Testis (tissue), 2 donors: ENCODE measurements at regions not wholly inside any gene's neighbourhood (a gene's known extent, or its start where the extent isn't known, plus 50 kb on each side); places are given as distances from the start of the nearest gene placed in this dataset.

Experiments used
- DNase-seq: peaks from one replicate; pipeline ENCODE4 v3.0.0-alpha.2; 2019
- H3K27ac ChIP-seq, 2 donors: fragments of 200-600 bp; sonication (generic); one replicate each; pipeline ENCODE4 v1.5.1; 2019
- H3K27me3 ChIP-seq: fragments of 200-600 bp; sonication (generic); one replicate; pipeline ENCODE4 v1.5.1; 2019
- H3K36me3 ChIP-seq: fragments of 200-600 bp; sonication (generic); one replicate; pipeline ENCODE4 v1.5.1; 2017; ENCODE audit warnings: low read depth; ENCODE audit errors: missing control alignments
- H3K4me1 ChIP-seq: fragments of 200-600 bp; sonication (generic); one replicate; pipeline ENCODE4 v1.5.1; 2019
- H3K4me3 ChIP-seq, 2 donors: fragments of 200-600 bp; sonication (generic); one replicate each; pipeline ENCODE4 v1.5.1; 2017 to 2019
- H3K9me3 ChIP-seq: fragments of 200-600 bp; sonication (generic); one replicate; pipeline ENCODE4 v1.5.1; 2017
- CTCF ChIP-seq, 3 experiments: fragments of 450-650 bp in 2 of 3; fragments of 200-600 bp in 1 of 3; sonication (generic) in 1 of 3; IDR thresholded peaks; one replicate each; pipeline ENCODE4 v1.5.1; 2016 to 2019; ENCODE audit warnings: antibody characterized with exemption in 3 of 3, mild to moderate bottlenecking in 2 of 3, moderate library complexity in 1 of 3
- POLR2A ChIP-seq: fragments of 450-650 bp; IDR thresholded peaks from one replicate; pipeline ENCODE4 v1.6.1; 2017; ENCODE audit warnings: antibody characterized with exemption, mild to moderate bottlenecking, moderate library complexity
- WGBS, 2 donors: methylation state at CpG; one replicate each; pipeline ENCODE4 v1.1.5; 2018; 5-methylcytosine and 5-hydroxymethylcytosine counted together
- intact Hi-C: fragments of 100-400 bp; cut with DNase I; formaldehyde crosslinking; loops from one replicate; pipeline ENCODE4 v1.15.1; 2023; ENCODE audit warnings: low total_unique reads

- WGBS, 2 donors: 6 to 9% methylated on average over 26 of the region's 26 CpGs
- H3K27ac ChIP-seq: no peak overlapping the region
- no peaks in the 10 kb centered on the region for H3K4me1 ChIP-seq
- no peak for TF ChIP-seq POLR2A
- TF ChIP-seq CTCF (IDR thresholded peaks at IDR 0.05): no peak
- no peaks in the 10 kb centered on the region for H3K36me3 ChIP-seq
- H3K27me3 ChIP-seq: no peaks in the 10 kb centered on the region
- H3K9me3 ChIP-seq: no peaks in the 10 kb centered on the region
- peak overlapping the region; percentile 12 to 40 for H3K4me3 ChIP-seq
- DNase-seq: peak; percentile 38
- intact Hi-C loops: no loop called here
Measured at GRCh38 chr6:87968435-87969278, 79.0 kb upstream of the SPACA1 start.

DNA sequence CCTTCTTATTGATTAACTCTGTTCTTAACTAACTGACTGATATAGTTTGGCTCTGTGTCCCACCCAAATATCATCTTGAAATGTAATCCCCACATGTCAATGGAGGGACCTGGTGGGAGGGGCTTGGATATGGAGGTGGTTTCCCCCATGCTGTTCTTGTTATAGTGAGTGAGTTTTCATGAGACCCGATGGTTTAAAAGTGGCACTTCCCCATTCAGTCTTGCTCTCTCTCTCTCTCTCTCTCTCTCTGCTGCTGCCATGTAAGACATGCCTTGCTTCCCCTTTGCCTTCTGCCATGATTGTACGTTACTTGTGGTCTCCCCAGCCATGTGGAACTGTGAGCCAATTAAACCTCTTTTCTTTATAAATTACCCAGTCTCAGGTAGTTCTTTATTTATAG lies 81.8 kb upstream of the SPACA1 start:
- no peak for TF ChIP-seq CTCF (IDR thresholded peaks at IDR 0.05)
- TF ChIP-seq POLR2A: no peak
- no peaks in the 10 kb centered on the region for H3K36me3 ChIP-seq
- no peaks in the 10 kb centered on the region for H3K27me3 ChIP-seq
- H3K27ac ChIP-seq: no peak overlapping the region
- H3K4me1 ChIP-seq: no peaks in the 10 kb centered on the region
- H3K9me3 ChIP-seq: no peaks in the 10 kb centered on the region
- no peak overlapping the region for H3K4me3 ChIP-seq
- intact Hi-C loops: no loop called here
- no peak for DNase-seq
- WGBS, 2 donors: 51 to 75% methylated on average over 2 of the region's 2 CpGs

- TF ChIP-seq CTCF (IDR thresholded peaks at IDR 0.05) (no peak), POLR2A (no peak)
- intact Hi-C loops: no loop called here
- H3K4me1 ChIP-seq: no peaks in the 10 kb centered on the region
- WGBS, 2 donors: 80 to 92% methylated on average over 1 of the region's 1 CpG
- no peak overlapping the region for H3K27ac ChIP-seq
- no peak for DNase-seq
- no peaks in the 10 kb centered on the region for H3K36me3 ChIP-seq
- no peaks in the 10 kb centered on the region for H3K9me3 ChIP-seq
- no peaks in the 10 kb centered on the region for H3K27me3 ChIP-seq
- H3K4me3 ChIP-seq: no peak overlapping the region
Measured at GRCh38 chr6:87959083-87959482, 88.6 kb upstream of the SPACA1 start.

- Histone ChIP-seq H3K27me3 (no peaks in the 10 kb centered on the region), H3K27ac (no peak overlapping the region), H3K4me3 (no peak overlapping the region), H3K9me3 (no peaks in the 10 kb centered on the region), H3K4me1 (no peaks in the 10 kb centered on the region), H3K36me3 (no peaks in the 10 kb centered on the region)
- 91 to 94% methylated on average over 2 of the region's 2 CpGs for WGBS, 2 donors
- intact Hi-C loops: no loop called here
- TF ChIP-seq POLR2A: no peak
- no peak for TF ChIP-seq CTCF (IDR thresholded peaks at IDR 0.05)
- DNase-seq: no peak
Measured at GRCh38 chr6:87951751-87952150, 95.9 kb upstream of the SPACA1 start.

GRCh38 chr6:87950614-87951013 lies 97.0 kb upstream of the SPACA1 start:
- TF ChIP-seq CTCF (IDR thresholded peaks at IDR 0.05) (no peak), POLR2A (no peak)
- 88 to 90% methylated on average over 4 of the region's 4 CpGs for WGBS, 2 donors
- Histone ChIP-seq H3K4me1 (no peaks in the 10 kb centered on the region), H3K27ac (no peak overlapping the region), H3K36me3 (no peaks in the 10 kb centered on the region), H3K4me3 (no peak overlapping the region), H3K9me3 (no peaks in the 10 kb centered on the region), H3K27me3 (no peaks in the 10 kb centered on the region)
- no peak for DNase-seq
- intact Hi-C loops: no loop called here
